HL-60/S4 treated with retinoic acid at 250 ng/mL for 4 days and 3 days (cell line): ENCODE measurements at regions not wholly inside any gene's neighbourhood (a gene's known extent, or its start where the extent isn't known, plus 50 kb on each side); places are given as distances from the start of the nearest gene placed in this dataset.
"Not testable (repeated sequence)": the region's sequence is repeated elsewhere in the genome, so short reads cannot be mapped to it uniquely, and the experiment has no call there.

Source experiments
- in situ Hi-C: fragments of 300-500 bp; cut with MboI; formaldehyde crosslinking; loops from 2 replicates; pipeline ENCODE4 v1.7.0; 2022; ENCODE audit warnings: low sequenced_read_pairs

DNA sequence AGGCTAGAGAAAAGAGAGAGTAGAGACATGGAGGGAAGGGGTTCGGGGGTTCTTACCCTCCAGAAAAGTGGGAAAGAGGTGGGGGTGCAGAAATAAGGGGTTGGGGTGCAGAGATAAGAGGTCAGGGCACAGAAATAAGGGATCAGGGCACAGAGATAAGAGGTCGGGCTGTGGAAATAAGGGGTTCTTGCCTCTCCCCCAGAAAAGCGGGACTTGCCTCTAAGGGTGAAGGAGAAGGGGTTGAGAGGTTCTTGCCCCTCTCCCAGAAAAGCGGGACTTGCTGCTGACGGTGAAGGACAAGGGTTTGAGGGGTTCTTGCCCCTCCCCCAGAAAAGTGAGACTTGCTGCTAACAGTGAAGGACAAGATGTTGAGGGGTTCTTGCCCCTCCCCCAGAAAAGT, 778.6 kb downstream of the UQCRFS1 start:
- in situ Hi-C loops, result not testable (repeated sequence)

GRCh38 chr19:28433166-28433565, 779.8 kb downstream of the UQCRFS1 start:
- in situ Hi-C loops, result not testable (repeated sequence)

- in situ Hi-C loops, result no loop called here
Measured at GRCh38 chr19:28430214-28430613, 782.7 kb downstream of the UQCRFS1 start.

DNA sequence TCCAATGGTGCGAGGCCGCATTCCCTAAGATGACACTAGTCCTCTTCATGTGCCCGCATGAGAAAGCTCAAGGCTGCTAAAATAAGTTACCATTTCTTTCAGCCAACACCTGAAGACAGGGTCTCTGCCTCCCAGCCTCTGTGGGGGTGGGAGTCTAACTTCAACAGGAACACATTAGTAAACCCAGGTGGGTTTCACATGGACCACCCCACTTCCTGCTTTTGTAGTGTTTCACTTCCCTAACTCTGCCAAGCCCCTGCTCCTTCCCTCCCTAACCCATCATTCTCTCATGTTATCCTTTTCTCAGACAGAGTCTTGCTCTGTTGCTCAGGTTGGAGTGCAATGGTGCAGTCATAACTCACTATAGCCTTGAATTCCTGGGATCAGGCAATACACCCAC, 783.6 kb downstream of the UQCRFS1 start:
- in situ Hi-C loops, result no loop called here

DNA sequence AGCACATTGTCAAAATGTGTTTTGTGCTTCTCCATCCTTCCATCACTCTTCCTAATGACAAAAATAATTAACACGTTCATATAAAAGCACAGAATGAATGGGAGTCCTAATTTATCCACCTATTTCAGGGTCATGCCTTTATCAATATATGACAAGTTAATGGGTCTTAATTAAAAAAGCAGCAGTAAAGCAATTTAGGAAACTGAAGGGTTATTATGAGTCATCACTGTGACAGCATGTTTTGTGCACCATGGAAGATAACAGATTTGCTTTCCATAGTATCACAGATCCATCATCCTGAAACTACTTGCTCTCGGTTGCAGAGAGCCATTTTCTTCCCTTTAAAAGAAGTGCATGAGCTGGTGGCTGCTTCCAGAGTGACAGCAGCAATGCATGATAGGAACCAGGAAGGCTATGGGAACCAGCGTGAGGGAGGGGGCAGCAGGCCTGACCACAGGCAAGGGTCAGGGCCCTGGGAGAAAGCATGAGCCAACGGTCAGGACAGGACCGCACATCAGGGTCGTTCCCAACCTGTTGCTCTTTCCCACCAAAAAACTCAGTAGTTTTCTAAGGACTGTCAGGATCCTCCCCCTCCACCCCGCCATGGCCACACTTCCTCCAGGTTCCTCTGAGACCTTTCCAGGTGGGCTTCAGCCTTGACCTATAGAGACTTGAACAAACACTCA, 784.1 kb downstream of the UQCRFS1 start:
- in situ Hi-C loops, result no loop called here

- in situ Hi-C loops, result no loop called here
Measured at GRCh38 chr19:28427376-28428083, 785.4 kb downstream of the UQCRFS1 start.

DNA sequence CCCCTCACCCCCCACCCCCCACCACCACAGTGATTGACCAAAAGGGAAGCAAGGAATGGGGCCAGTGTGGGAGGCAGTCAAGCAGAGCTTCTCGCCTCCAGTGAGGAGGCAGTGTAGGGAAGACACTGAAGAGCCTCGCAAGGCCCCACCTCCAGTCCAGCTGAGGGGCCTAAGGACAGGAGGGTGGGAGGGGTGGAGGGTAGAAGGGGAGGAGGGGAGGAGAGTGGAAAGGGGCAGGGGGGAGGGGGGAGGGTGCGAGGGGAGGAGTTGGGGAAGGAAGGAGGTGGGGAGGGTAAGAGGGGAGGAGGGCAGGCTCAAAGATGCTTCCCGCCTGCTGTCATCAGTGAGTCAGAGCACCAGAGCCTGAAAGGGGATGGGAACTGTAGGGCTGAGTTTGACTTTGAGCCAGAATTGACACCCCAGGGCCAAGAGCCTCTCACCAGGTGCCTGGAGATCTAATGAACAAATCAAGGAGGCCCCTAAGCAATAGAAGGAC, 786.2 kb downstream of the UQCRFS1 start:
- in situ Hi-C loops, result no loop called here

DNA sequence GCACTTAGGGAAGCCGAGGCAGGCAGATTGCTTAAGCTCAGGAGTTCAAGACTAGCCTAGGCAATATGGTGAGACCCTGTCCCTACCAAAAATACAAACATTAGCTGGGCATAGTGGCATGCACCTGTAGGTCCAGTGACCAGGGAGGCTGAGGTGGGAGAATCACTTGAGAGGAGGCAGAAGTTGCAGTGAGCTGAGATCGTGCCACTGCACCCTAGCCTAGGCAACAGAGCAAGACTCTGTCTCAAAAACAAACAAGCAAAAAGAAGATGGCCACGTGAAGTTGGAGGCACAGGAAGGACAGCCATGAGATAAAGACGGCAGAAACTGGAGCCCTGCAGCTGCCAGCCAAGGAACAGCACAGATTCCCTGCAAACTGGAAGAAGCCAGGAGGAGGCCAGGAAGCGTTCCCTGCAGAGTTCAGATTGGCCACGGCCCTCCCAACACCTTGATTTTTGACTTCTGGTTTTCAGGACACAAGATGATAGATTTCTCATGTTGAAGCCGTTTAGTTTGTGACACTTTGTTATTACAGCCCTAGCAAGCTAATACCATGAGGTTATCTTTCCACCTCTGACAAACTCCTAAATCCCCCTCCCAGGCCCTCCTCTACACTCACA, 786.7 kb downstream of the UQCRFS1 start:
- in situ Hi-C loops, result no loop called here

- in situ Hi-C loops, result no loop called here
Measured at GRCh38 chr19:28425046-28425931, 787.7 kb downstream of the UQCRFS1 start.

- in situ Hi-C loops, result no loop called here
Measured at GRCh38 chr19:28424662-28425045, 788.3 kb downstream of the UQCRFS1 start.

- in situ Hi-C loops, result no loop called here
Measured at GRCh38 chr19:28424077-28424476, 788.9 kb downstream of the UQCRFS1 start.

DNA sequence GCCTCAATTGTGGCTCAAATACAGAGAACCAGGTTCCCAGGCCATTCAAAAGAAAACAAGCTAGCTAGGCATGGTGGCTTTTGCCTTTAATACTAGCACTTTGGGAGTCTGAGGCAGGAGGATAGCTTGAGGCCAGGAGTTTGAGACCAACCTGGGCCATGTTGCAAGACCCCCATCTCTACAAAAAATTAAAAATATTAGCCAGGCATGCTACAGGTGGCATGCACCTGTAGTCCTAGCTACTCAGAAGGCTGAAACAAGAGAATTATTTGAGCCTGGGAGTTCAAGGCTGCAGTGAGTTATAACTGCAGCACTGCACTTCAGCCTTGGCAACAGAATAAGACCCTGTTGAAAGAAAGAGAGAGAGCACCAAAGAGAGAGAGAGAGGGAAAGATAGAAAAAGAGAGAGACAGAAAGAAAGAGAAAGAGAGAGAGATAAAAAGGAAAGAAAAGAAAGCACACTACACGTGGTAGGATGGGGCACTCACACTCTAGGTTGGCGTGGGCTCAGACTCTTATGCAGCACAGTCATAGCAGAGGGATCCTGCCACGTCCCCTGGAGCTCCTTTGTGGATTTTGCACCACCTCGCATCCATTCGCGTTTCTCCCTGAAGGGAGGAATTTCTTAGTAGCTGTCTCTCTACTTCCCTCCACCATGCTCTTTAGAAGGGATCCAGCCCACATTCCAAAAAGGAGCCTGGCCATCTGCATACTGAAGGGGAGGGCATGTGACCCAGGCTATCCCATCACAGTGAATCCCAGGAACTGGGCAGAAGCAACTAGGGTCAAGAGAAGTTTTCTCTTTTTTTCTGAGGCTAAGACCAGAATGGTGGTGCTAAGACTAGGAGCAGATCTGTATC, 789.9 kb downstream of the UQCRFS1 start:
- in situ Hi-C loops, result no loop called here

GRCh38 chr19:28422046-28422445, 790.9 kb downstream of the UQCRFS1 start:
- in situ Hi-C loops, result no loop called here

GRCh38 chr19:28420811-28421550, 792.0 kb downstream of the UQCRFS1 start:
- in situ Hi-C loops, result no loop called here

- in situ Hi-C loops, result no loop called here
Measured at GRCh38 chr19:28419312-28419711, 793.6 kb downstream of the UQCRFS1 start.

GRCh38 chr19:28417361-28417760, 795.6 kb downstream of the UQCRFS1 start:
- in situ Hi-C loops, result no loop called here

GRCh38 chr19:28416245-28416644, 796.7 kb downstream of the UQCRFS1 start:
- in situ Hi-C loops, result no loop called here

DNA sequence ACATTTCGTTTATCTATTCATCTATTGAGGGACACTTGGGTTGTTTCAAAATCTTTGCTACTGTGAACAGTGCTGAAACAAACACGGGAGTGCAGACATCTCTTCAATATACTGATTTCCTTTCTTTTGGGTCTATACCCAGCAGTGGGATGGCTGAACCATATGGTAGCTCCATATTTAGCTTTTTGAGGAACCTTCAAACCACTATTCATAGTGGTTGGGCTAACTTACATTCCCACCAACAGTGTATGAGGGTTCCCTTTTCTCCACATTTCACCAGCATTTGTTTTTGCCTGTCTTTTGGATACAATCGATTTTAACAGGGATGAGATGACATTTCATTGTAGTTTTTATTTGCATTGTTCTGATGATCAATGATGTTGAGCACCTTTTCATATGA, 798.2 kb downstream of the UQCRFS1 start:
- in situ Hi-C loops, result no loop called here

- in situ Hi-C loops, result no loop called here
Measured at GRCh38 chr19:28409859-28410258, 803.1 kb downstream of the UQCRFS1 start.
